ENCODE measurements at regions not wholly inside any gene's neighbourhood (a gene's known extent, or its start where the extent isn't known, plus 50 kb on each side); places are given as distances from the start of the nearest gene placed in this dataset.

DNA sequence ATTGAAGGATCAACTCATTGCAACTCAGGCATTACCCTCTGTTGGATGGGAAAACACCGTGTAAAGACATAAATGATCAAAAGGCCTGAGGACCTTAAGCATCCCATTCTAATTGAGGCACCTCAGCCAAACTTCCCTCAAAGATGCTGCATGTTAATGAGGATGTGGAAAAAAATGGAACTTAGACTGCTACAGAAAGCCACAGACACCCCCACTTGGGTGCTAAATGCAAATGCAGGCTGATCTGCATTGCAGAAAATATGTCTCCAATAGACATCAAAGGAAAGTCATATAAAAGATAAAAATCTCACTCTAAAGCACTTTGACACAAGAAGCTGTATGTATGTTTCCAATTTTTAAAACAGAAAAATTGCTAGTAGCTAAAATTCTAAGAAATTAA is 504.7 kb downstream of the KCNJ3 start:
- no peak for DNase-seq (ENCODE audit: extremely low read depth in 1 of 11, low read depth in 9 of 11, low spot score in 4 of 11)

DNA sequence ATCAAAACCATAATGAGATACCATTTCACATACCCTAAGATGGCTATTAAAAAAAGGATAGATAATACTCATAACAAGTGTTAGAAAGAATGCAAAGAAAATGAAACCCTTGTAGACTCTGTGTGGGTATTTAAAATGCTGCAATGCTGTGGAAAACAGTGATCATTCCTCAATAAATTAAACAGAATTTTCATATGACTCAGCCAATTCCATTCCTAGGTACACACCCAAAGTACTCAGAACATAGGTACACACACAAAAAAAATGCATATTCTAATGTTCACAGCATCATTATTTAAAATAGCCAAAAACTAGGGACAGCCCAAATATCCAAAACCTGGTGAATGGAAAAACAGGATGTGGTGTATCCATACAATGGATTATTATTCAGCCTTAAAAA is 502.3 kb downstream of the KCNJ3 start:
- DNase-seq (ENCODE audit: extremely low read depth in 1 of 11, low read depth in 9 of 11, low spot score in 4 of 11): no peak

DNA sequence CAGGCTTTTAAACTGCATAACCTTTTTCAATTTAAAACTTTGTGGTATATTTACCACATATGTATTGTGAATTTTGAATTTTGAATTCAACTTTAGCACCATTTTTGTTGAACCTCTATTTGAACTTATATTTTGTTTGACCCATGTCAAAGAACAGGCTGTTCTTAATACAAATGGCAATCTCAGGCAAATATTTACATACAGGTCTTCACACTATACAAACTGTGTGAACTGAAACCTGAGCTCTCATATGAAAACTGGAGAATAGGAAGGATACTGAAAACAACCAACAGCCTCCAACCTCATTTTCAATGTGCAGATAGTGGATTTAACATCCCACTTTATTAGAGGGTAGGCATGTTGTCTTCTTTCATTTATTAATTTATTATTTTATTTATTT is 491.8 kb downstream of the KCNJ3 start:
- no peak for DNase-seq (ENCODE audit: extremely low read depth in 1 of 11, low read depth in 9 of 11, low spot score in 4 of 11)

DNA sequence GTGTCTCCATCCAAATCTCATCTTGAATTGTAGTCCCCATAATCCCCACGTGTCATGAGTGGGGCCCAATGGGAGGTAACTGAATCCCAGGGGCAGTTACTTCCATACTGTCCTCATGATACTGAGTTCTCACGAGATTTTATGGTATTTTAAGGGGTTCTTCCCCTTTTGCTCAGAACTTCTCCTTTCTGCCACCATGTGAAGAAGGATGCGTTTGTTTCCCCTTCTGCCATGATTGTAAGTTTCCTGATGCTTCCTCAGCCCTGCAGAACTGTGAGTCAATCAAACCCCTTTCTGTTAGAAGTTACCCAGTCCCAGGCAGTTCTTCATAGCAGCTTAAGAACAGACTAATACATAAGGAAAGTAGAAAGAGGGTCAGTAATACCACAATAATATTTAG is 480.4 kb downstream of the KCNJ3 start:
- no peak for DNase-seq (ENCODE audit: extremely low read depth in 1 of 11, low read depth in 9 of 11, low spot score in 4 of 11)

DNA sequence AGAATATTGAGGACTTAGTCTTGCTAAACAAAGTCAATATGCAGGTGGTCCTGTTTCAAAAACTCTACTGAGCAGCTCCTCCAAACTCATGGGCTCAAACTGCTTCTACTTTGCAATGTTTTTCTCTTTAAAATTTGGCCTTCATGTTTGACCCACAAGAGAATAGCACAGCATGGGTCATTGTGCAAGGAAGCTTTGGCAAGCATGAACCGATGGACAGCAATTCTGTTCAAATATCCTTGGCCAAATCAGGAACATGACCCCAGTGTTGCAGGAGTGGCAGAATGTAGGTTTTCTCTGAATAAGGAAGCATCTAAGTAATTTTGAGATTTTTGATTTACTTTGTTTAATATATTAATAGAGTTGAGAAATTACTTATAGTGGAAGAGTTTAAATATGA is 477.9 kb downstream of the KCNJ3 start:
- DNase-seq (ENCODE audit: extremely low read depth in 1 of 11, low read depth in 9 of 11, low spot score in 4 of 11): no peak

DNA sequence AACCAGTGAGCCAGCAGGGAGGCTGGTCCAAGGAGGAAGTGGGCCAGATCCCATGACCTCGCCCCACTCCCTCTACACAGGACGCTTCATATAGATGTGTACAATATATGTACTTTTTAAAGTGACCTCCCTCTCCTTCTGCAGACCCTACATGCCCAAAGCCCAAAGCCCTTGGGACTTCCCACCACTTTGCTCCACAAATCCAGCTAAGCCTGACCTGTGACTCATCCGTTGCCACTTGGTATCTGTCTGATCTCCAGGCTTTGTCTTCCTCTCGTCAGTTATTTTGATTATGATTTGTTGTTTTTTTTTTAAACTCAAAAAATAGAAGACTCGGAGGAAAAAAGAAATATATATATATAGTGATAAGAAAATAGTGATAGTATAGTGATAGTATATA is 470.8 kb downstream of the KCNJ3 start:
- DNase-seq (ENCODE audit: extremely low read depth in 1 of 11, low read depth in 9 of 11, low spot score in 4 of 11): no peak

DNA sequence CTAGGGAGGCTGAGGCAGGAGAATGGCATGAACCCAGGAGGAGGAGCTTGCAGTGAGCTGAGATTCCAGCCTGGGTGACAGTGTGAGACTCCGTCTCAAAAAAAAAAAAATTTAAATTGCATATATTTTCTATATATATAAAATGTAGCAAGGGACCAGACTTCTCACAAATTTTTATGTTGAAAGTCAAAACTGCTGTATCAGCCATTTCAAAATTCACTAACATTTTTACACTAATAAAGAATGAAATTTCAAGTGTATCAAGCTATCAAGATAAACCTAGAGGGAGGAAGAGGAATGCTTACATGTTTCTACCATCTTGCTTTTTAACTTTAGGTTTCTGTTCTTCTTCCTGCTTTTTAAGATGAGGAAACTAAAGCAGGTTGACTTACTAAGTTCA is 464.0 kb downstream of the KCNJ3 start:
- DNase-seq (ENCODE audit: extremely low read depth in 1 of 11, low read depth in 9 of 11, low spot score in 4 of 11): no peak

DNA sequence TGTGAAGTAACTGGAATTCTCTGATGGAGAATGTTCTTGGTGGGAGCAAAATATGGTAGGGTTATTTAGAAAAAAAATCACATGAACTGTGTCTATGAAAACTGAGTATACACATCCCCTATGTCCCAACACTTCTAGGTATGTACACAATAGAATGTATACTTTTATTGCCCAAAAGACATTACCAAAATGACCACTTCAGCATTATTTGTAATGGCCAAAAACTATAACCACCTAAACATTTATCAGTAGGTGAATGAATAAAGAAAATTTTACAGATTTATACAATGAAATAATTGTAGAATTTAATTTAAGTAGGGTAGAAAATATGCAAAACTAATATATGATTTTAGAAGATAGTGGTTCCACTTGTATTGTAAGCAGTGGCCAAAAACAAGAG is 462.8 kb downstream of the KCNJ3 start:
- DNase-seq (ENCODE audit: extremely low read depth in 1 of 11, low read depth in 9 of 11, low spot score in 4 of 11): no peak

DNA sequence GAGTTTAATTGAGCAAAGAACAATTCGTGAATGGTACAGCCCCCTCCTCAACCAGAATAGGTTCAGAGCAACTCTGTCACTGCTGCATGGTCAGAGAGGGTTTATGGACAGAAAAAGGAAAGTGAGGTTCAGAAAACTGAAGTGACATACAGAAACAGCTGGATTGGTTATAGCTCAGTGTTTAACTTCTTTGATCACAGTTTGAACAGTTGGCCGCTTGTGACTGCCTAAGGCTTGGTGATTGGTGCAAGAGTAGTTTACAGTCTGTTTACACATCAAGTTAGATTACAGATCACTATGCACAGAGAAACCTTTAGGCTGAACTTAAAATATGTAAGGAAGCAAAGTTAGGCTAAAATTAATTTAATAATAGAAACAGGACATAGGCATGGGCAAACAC is 459.2 kb downstream of the KCNJ3 start:
- DNase-seq (ENCODE audit: extremely low read depth in 1 of 11, low read depth in 9 of 11, low spot score in 4 of 11): no peak

DNA sequence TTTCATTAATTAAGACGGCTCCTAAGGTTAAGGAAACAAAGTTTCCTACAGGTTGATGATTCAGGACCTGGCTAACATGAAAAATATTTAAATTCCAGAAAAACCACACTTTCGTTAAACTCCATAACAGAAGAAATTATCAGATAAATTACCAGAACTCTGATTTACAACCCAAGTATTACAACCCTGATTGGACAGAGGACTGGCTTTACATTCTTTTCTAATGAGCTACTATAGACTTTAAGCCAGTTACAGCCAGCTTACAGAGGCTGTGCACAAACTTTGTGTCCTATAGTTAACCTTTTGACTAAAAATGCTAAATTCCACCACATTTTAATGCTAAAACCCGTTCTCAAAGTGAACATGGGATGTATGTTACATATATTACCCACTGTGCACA is 458.6 kb downstream of the KCNJ3 start:
- DNase-seq (ENCODE audit: extremely low read depth in 1 of 11, low read depth in 9 of 11, low spot score in 4 of 11): peak in 1 of 11 donors; percentile 5

DNA sequence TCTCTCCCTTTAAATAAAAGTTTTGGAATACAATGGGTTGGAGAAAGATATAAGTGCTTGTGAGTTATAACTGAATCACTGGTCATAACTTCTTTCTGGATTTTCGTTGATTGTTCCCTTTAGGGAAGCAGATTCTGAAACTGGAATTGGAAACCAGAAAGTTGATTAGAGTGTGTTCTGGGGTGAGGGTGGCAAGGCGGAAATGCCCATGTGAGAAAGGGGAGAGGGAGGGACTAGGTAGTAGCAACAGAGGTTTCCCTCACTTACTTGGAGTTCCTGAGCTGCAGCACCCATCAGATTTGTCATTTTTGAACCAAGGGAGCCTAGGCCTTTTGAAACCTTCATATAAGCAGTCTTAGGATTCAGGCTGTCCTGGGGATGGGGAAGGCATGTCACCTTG is 453.4 kb downstream of the KCNJ3 start:
- no peak for DNase-seq (ENCODE audit: extremely low read depth in 1 of 11, low read depth in 9 of 11, low spot score in 4 of 11)

DNA sequence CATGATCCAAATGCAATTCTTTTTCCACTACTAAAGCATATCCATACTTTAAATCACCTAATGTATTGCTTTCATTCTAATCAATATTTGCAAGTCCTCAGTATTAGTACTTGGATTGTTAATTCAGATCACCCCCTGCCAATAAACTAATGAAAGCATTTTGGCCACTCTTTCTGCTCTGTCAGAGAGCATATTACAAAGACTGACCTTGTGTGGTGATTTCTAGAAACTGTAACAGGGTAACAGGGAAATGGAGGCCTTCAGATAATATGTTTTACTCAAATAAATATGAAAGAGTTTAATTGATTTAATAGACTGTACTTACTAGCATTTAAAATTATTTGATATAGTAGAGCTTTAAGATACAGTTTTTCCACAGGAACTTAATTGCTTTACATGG is 453.0 kb downstream of the KCNJ3 start:
- DNase-seq (ENCODE audit: extremely low read depth in 1 of 11, low read depth in 9 of 11, low spot score in 4 of 11): no peak

DNA sequence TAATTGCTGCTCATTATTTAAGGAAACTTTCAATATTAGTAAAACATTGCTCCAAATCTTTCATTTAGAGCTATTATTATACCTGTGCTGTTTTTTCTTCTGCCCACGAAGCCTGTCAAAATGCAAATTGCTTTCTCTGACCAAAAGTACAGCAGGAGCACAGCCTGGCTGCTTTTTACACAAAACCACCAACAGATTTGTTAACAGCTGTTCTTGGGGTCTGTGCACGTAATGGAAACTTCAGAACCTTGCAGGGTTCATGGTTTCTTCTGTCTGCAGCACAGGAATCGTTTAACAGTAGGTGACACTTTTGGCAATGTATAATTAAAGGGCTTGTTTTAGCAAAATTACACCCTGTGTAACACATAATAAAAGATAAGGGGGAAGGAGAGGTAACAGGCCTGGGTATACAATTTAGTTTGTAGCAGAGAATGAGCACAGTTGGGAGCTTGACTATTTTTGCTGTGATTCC is 447.3 kb downstream of the KCNJ3 start:
- DNase-seq (ENCODE audit: extremely low read depth in 1 of 11, low read depth in 9 of 11, low spot score in 4 of 11): peak in 2 of 11 donors; percentile 4 to 6

DNA sequence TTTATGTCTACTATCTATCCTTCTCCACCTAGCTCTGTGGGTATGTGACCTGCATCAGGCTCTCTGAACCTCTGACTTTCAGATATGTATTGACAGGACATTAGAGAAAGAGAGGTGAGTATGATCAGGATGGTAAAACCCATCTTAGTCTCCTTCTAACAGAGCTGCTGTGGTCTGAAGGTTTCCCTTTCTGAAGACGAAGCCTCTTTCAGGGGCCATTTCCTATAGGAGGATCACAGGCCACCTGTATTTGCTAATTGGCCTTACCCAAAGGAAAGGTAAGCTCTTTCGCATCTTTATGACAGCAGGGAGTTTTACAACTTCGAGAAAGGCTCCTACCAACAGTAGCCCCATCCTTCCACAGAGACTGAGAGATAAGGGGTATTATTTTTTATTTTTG is 442.9 kb downstream of the KCNJ3 start:
- DNase-seq (ENCODE audit: extremely low read depth in 1 of 11, low read depth in 9 of 11, low spot score in 4 of 11): no peak

DNA sequence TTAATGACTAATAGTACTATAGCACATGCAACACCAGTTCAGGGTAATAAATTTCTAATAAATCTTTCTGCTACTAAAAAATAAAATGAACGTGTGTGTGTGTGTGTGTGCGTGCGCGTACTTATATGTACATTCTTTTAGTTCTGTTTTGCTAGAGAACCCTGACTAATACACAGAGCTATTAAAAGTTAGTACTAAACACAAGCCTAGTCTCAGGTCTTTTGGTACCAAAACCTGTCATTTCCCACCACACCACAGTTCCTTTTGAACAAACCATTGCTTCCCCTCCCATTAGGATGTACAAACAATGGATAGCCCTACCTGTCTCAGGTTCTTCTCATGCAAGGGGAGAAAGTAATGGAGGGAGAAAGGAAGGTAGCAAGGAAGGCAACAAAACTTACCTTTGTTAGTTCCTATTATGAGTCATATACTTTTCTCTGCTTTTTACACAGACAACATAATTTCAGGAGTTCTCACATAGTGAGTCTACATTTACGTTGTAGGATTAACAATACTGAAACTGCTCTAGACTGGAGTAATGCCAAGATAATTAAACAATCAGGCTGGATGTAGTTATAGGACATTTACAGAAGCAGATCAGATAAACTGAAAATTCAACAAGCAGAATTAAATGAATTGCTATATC is 427.2 kb downstream of the KCNJ3 start:
- no peak for DNase-seq (ENCODE audit: extremely low read depth in 1 of 11, low read depth in 9 of 11, low spot score in 4 of 11)

DNA sequence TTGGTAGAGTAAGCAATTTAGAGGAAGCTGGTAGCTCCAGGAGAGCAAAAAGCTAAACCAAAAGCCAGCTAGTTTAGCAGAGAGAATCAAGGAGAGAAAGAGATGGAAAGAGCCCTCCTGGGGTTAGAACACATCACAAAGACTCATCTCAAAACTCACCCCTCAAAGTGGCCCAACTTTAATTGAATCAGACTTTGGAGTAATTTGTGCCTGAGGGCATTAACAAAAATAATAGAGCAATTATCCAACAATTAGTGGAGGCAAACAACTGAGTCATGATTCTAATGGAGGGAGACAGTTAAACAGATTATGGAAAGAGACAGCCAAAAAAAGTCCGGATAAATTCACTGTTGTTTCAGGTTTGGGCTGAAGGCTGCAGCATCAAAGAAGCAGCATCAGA is 417.4 kb downstream of the KCNJ3 start:
- DNase-seq (ENCODE audit: extremely low read depth in 1 of 11, low read depth in 9 of 11, low spot score in 4 of 11): no peak

DNA sequence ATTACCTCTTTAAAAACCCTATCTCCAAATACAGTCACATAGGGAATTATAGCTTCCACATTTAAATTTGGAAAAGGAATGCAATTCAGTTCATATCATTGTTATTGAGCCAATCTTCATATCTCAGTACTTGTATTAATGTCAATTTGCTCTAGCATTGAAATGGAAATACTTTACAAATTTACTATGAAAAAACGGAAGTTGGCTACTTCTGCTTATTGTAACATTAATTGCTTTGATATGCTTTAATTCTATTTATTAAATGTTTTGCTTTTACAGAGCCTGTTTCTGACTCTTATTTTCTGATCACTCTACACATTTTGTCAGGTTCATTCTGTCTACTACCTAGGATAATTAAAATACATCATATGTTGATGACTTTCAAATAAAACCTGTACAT is 412.6 kb downstream of the KCNJ3 start:
- DNase-seq (ENCODE audit: extremely low read depth in 1 of 11, low read depth in 9 of 11, low spot score in 4 of 11): no peak

DNA sequence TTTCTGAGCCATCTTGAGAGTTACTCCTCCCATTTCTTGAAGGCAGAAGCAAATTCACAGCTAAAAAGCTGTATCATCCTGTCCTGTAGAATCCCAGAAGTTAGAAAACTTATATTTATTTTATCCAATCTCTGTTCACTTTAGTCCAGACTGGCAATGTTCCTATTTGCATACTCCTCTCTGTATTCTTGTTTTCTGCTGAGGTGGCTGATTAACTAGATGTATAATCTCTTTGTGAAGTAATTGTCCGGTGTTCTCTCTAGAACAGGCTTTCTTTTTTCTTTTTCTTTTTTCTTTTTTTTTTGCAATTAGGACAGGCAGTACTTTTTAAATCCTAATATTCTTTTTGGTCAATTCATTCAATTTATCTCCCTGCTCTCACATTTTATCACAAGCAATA is 411.0 kb downstream of the KCNJ3 start:
- no peak for DNase-seq (ENCODE audit: extremely low read depth in 1 of 11, low read depth in 9 of 11, low spot score in 4 of 11)

DNA sequence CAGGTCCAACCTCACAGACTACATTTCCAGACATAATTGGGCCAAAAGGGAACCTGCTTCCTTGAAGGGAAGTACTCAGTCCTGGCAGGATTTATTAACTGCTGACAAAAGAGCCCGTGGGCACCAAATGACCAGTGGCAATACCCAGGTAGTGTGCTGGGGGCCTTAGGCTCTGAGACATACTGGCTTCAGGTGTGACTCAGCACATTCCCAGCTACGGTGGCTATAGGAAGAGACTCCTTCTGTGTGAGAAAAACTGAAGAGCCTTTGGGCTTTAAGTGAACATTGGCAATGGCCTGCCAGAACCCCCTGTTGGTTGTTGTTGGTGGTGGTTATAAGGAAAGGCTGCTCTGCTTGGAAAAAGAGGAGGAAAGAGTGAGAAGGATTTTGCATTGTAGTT is 401.8 kb downstream of the KCNJ3 start:
- no peak for DNase-seq (ENCODE audit: extremely low read depth in 1 of 11, low read depth in 9 of 11, low spot score in 4 of 11)

DNA sequence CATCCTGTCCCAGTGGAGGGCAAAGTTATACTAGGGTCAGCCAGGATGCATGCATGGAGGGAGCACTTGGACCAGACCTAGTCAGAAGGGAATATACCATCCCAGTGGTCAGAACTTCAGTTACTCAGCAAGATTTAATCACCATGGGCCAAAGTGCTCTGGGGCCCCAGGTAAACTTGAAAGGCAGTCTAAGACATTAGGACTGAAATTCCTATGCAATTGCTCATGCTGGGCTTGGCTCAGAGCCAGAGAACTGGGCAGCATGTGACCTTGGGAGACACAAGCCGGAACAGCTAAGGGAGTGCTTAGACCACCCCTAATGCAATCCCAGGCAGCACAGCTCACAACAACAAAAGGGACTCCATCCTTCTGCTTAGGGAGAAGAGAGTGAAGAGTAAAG is 401.3 kb downstream of the KCNJ3 start:
- DNase-seq (ENCODE audit: extremely low read depth in 1 of 11, low read depth in 9 of 11, low spot score in 4 of 11): no peak

DNA sequence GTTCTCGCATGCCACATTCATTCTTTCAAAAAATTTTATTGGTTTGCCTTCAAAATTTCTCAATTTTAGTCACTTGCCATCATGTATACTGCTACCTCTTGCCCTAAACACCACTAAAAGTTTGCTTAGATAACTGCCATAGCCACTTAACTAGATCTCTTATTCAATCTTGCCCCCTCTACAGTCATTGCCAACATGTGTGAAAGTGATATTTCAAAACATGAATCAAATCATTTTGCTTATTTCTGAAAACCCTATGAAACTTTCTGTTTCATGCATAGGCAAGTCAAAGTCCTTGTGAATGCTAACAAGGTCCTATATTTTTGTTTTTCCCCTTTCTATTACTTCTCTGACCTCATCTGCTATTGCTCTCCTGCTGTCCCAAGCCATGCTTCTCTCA is 397.1 kb downstream of the KCNJ3 start:
- DNase-seq (ENCODE audit: extremely low read depth in 1 of 11, low read depth in 9 of 11, low spot score in 4 of 11): no peak

DNA sequence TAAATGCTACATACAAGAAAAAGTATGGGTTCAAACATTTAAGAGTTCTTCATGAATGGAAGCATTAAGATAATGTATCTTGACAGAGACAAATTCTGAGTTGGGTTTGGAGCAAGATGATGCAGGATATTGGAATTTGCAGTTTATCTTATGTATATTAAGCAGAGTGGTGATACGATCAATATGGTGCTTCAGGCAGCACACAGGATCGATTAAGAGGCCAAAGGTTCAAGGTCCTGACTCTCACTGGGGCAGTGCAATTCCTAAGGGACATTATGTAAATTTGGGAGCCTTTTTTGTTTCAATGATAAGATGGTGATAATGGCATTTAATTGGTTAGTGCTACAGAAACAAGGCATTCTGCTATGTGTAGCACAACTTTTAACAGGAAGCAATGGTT is 381.9 kb downstream of the KCNJ3 start:
- no peak for DNase-seq (ENCODE audit: extremely low read depth in 1 of 11, low read depth in 9 of 11, low spot score in 4 of 11)

Data from renal cortex interstitium (tissue), 11 donors.